Fibroblast of villous mesenchyme (primary cell): ENCODE measurements at regions not wholly inside any gene's neighbourhood (a gene's known extent, or its start where the extent isn't known, plus 50 kb on each side); places are given as distances from the start of the nearest gene placed in this dataset.

Source experiments
- DNase-seq: peaks from one replicate; pipeline ENCODE4 v3.0.0-alpha.2; 2010; ENCODE audit warnings: low read depth
- H3K4me3 ChIP-seq: 2 replicates; pipeline ENCODE4 v1.5.1; 2011; ENCODE audit warnings: low read depth, mild to moderate bottlenecking, low read length
- TF ChIP-seq, protein P1 (sequence below): IDR thresholded peaks from 2 replicates; pipeline ENCODE4 v1.5.1; 2012; ENCODE audit warnings: low read depth, mild to moderate bottlenecking, low read length; ENCODE audit not compliant: insufficient read depth

DNA sequence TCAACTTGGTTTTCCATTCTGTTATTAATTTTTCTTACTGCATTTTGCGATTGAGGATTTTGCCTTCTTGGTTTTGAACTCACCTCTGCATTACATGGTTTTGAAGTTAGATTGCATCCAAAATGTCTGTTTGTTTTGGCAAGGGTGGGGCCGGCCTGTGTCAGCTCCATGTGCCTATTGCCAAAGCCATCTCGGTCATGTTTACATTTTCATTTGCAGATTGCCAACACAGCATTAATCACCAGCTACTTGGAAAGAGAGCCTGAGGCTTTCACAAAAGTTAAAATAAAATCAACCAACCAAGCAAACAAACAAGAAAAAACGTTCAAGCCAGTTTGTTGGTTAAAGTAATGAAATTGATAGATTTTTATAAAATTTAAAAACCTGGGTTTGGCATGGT, 695.8 kb downstream of the TYW1 start:
- no peak overlapping the region for H3K4me3 ChIP-seq
- no peak for DNase-seq
- TF ChIP-seq, protein P1, sequence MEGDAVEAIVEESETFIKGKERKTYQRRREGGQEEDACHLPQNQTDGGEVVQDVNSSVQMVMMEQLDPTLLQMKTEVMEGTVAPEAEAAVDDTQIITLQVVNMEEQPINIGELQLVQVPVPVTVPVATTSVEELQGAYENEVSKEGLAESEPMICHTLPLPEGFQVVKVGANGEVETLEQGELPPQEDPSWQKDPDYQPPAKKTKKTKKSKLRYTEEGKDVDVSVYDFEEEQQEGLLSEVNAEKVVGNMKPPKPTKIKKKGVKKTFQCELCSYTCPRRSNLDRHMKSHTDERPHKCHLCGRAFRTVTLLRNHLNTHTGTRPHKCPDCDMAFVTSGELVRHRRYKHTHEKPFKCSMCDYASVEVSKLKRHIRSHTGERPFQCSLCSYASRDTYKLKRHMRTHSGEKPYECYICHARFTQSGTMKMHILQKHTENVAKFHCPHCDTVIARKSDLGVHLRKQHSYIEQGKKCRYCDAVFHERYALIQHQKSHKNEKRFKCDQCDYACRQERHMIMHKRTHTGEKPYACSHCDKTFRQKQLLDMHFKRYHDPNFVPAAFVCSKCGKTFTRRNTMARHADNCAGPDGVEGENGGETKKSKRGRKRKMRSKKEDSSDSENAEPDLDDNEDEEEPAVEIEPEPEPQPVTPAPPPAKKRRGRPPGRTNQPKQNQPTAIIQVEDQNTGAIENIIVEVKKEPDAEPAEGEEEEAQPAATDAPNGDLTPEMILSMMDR: no peak

DNA sequence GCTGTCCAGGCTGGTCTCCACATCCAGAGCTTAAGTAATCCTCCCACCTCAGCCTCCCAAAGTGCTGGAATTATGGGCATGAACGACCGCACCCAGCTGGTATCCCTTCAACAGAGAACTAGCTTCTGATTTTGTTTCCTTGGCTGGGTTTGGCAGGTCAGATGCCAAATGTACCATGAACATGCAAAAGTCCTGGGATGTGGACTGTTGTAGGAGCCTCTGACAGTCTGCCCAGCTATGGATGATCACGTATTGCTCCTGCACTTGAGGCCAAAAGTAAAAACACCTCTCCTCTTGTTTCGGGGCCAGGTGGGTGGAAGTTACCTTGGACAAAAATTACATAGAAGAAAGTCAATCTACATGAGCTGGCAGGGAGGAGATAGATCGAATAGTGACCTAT, 699.5 kb downstream of the TYW1 start:
- TF ChIP-seq, protein P1: no peak

DNA sequence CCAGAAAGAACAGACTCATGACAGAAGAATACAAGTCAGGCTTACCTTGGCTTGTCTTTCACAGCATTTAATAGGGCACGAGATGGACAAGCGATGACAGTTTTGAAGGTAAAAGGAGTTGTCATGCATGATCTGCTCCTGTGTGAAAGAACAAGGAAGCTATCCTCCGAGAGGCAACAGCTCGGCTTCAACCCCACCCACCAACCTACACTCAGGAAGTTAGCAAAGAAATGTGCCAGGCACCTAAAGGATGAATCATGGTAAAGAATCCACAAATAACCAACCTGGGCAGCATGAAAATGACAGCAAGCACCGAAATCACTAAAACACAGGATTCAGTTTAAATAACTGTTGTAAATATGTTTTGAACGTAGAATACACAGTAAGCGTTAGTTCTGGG, 700.2 kb downstream of the TYW1 start:
- no peak for DNase-seq
- TF ChIP-seq, protein P1: no peak
- no peak overlapping the region for H3K4me3 ChIP-seq

More for the DNA sequence above, 699.5 kb downstream of the TYW1 start:
- DNase-seq: no peak
- no peak overlapping the region for H3K4me3 ChIP-seq

DNA sequence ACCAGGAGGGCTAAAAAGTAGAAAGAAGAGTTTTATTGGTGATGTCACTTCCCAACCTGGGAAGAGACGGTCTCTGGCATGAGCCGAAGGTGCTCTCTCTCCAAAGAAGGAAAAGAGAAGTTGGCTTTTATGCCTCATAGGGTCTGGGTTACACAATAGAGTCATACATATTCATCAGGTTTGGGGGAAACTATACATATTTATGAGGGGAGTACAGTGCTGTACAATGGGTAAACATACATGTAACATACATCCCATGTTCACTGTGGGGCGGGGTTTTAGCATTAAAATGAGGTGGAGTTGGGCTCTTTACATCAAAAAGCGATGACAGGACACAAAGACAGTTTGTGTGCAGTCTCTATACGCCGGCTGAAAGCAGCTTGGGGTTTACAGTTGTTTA, 701.7 kb downstream of the TYW1 start:
- TF ChIP-seq, protein P1: no peak
- no peak overlapping the region for H3K4me3 ChIP-seq
- DNase-seq: no peak

DNA sequence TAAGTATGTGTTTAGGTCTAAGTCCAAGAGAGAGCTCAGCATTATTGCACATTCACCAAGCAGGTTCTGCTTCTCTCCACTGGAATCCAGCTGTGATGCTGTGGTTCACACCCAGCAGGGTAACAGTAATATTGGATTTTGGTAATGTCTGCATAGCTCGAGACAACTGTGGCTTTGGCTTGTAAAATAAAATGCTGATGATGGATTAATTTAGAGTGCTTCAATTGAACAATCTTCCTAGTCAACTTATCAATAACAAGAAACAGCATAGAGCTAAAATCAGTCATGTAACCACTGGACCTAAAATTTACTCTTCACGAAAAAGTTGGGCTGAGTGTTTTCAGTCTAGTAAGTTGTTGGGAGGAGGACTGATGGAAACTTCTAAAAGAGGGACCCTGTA, 709.2 kb downstream of the TYW1 start:
- no peak for DNase-seq
- H3K4me3 ChIP-seq: no peak overlapping the region
- TF ChIP-seq, protein P1: no peak

DNA sequence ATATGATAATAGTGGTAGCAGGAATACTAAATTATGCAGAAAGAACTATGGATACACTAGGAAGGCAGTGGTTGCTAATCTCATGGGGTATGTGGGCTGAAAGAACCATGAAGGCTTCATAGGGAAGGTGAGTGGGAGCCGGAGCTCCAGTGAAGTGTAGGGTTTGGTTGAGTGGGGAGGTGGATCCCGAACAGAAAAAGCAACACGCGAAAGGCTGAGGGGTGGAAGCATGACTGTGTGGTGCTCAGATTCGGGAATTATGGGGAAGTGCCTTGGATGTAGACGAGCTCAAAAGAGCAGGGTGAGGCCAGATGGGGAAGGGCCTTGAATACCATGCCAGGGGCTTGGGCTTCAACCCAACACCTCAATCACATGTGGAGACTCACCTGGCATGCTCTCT, 715.1 kb downstream of the TYW1 start:
- TF ChIP-seq, protein P1: no peak

DNA sequence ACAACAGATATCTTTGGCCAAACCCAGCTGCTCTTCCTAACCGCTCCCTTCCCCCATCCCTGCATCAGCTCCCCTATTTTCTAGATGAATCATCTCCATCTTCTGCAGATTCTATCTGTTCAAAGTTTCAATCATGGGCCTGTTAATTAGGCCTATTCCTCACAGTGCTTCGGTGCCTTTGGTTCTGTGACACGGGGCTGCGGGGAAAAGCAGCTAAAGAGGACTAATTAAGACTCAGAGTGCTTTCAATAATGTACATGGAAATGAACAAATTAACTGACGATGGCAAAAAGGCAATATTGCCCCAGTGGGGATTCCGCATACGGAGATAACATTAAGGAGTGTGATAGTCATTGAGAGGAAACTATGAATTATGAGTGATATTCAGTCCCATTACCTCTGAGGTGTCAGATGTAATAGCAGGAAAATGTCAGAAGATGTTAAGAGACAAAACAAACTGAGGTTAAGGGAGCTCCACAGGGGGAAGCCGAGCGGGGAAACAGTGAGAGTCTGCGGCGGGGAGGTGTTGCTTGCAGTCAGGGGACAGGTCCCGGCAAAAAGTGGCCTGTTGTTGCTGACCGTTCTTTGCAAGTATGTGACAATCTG, 716.9 kb downstream of the TYW1 start:
- TF ChIP-seq, protein P1: no peak
- H3K4me3 ChIP-seq: no peak overlapping the region
- DNase-seq: no peak

More for the DNA sequence above, 715.1 kb downstream of the TYW1 start:
- H3K4me3 ChIP-seq: no peak overlapping the region
- DNase-seq: no peak
